D721Med (cell line): ENCODE measurements at regions not wholly inside any gene's neighbourhood (a gene's known extent, or its start where the extent isn't known, plus 50 kb on each side); places are given as distances from the start of the nearest gene placed in this dataset.

ENCODE experiments used
- DNase-seq: peaks from one replicate; pipeline ENCODE4 v3.0.0; 2011; ENCODE audit warnings: low spot score; ENCODE audit not compliant: insufficient read length
- FAIRE-seq: peaks from 2 replicates; lab custom pipeline; 2011; peaks lifted over from hg19 to GRCh38; lab: Jason Lieb, UNC
- TF ChIP-seq, protein P1 (sequence below): IDR thresholded peaks from 2 replicates; pipeline ENCODE4 v1.5.1; 2012; ENCODE audit warnings: mild to moderate bottlenecking, control low read depth; ENCODE audit not compliant: insufficient read depth; ENCODE audit errors: missing control alignments

GRCh38 chr7:16989811-16990413 is 108.1 kb upstream of the AGR3 start:
- FAIRE-seq (no peak), DNase-seq (no peak)
- TF ChIP-seq, protein P1, sequence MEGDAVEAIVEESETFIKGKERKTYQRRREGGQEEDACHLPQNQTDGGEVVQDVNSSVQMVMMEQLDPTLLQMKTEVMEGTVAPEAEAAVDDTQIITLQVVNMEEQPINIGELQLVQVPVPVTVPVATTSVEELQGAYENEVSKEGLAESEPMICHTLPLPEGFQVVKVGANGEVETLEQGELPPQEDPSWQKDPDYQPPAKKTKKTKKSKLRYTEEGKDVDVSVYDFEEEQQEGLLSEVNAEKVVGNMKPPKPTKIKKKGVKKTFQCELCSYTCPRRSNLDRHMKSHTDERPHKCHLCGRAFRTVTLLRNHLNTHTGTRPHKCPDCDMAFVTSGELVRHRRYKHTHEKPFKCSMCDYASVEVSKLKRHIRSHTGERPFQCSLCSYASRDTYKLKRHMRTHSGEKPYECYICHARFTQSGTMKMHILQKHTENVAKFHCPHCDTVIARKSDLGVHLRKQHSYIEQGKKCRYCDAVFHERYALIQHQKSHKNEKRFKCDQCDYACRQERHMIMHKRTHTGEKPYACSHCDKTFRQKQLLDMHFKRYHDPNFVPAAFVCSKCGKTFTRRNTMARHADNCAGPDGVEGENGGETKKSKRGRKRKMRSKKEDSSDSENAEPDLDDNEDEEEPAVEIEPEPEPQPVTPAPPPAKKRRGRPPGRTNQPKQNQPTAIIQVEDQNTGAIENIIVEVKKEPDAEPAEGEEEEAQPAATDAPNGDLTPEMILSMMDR, result no peak

- FAIRE-seq (no peak), DNase-seq (no peak)
- TF ChIP-seq, protein P1, result no peak
These were observed 109.8 kb upstream of the AGR3 start for GRCh38 chr7:16991551-16991950.

GRCh38 chr7:16993543-16993942 is 111.8 kb upstream of the AGR3 start:
- TF ChIP-seq, protein P1, result no peak
- DNase-seq, result no peak
- no peak for FAIRE-seq

DNA sequence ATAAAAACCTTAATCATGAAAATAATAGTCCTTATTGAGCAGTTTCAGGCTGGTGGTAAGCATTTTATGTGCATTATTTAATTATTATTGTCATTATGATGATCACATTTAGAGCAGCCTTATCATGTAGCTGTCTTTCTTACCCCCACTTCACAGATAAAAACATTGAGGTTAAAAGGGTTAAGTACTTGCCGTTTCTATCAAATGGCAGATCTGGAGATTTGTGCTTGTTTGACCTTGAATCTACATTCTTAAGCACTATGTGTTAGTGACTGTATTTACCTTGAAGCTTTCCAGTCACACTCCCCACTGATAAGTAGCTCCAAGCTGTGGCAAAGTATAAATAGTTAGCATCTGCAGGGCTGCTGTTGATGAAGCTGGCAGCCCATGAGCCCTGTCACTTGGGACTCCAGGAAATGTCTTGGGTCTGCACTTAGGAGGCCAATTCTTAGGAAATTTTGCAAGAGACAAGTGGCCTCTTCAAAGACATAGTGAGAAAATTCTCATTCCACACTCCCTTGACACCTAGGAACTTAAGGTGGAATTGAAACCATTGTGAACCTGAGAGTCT is 116.8 kb upstream of the AGR3 start:
- TF ChIP-seq, protein P1, result no peak
- DNase-seq, result no peak
- FAIRE-seq, result no peak

- DNase-seq (no peak), FAIRE-seq (no peak)
- TF ChIP-seq, protein P1, result no peak
These were observed 117.9 kb upstream of the AGR3 start for GRCh38 chr7:16999541-17000267.

DNA sequence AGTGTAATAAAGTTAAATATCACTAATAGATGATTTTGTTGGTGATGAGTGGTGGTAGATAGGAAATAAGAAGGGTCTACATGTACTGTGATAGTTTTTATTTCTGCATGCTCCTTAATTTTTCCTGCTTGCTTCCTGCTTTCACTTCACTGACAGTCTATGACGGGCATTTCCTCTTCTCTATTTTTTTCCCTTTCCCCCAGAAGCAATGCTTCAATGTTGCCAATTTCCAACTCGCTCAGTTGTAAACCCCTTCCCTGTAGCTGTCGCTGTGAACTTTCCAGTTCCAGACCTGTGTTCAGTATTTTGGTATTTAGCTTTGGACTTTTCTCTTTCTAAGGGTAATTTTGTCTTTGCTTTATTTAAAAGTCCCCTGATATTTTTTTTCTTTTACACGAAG is 123.5 kb upstream of the AGR3 start:
- TF ChIP-seq, protein P1, result no peak
- DNase-seq, result no peak
- no peak for FAIRE-seq

DNA sequence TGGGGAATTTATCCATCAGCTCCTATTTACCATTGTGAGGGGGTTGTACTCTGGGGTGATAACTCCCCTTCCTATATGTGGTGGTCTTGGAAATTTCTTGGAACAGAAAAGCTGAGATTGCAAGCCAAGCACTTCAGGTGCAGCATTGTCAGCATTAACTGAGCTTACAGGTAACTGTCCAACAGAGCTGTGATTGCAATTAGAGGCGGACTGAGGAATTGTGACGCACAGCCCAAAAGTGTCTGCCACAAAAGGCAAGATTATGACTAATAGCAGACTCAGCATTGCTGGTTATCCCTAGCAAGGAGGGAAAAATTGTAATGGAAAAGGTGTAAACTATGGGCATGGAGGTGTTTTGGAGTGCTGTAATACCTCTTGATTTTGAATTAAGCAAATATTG is 126.1 kb upstream of the AGR3 start:
- no peak for FAIRE-seq

More for the DNA sequence above, 126.1 kb upstream of the AGR3 start:
- no peak for DNase-seq
- TF ChIP-seq, protein P1, result no peak
